SK-N-SH treated with all-trans-retinoic acid at 6 μM for 48 hours (cell line): ENCODE measurements at regions not wholly inside any gene's neighbourhood (a gene's known extent, or its start where the extent isn't known, plus 50 kb on each side); places are given as distances from the start of the nearest gene placed in this dataset.

Experiments
- ATAC-seq: fragments of 200-7000 bp; cut with Tn5 transposase; 3 replicates; pipeline ENCODE4 v1.9.1; 2020; ENCODE audit warnings: mild to moderate bottlenecking, moderate library complexity
- BACH2 ChIP-seq: fragments of 250-450 bp; sonication (Bioruptor Pico); IDR thresholded peaks from 2 replicates; pipeline ENCODE4 v1.9.0; 2021; ENCODE audit warnings: mild to moderate bottlenecking, borderline replicate concordance
- CREB5 ChIP-seq: fragments of 250-450 bp; sonication (Bioruptor Pico); IDR thresholded peaks from 2 replicates; pipeline ENCODE4 v1.5.1; 2020; ENCODE audit warnings: low read depth, mild to moderate bottlenecking, moderate library complexity
- CSDC2 ChIP-seq: fragments of 250-450 bp; sonication (Bioruptor Pico); IDR thresholded peaks from 2 replicates; pipeline ENCODE4 v1.5.0; 2020; ENCODE audit warnings: mild to moderate bottlenecking, moderate library complexity
- CSRNP3 ChIP-seq: fragments of 250-450 bp; sonication (Bioruptor Pico); IDR thresholded peaks from 2 replicates; pipeline ENCODE4 v1.5.1; 2021; ENCODE audit warnings: mild to moderate bottlenecking, moderate library complexity
- ESRRG ChIP-seq: fragments of 250-450 bp; sonication (Bioruptor Pico); IDR thresholded peaks from 2 replicates; pipeline ENCODE4 v1.6.1; 2021; ENCODE audit warnings: mild to moderate bottlenecking
- GLIS3 ChIP-seq: fragments of 250-450 bp; sonication (Bioruptor Pico); IDR thresholded peaks from 2 replicates; pipeline ENCODE4 v1.5.0; 2020; ENCODE audit warnings: mild to moderate bottlenecking, moderate library complexity
- ISL1 ChIP-seq: fragments of 250-450 bp; sonication (Bioruptor Pico); IDR thresholded peaks from 2 replicates; pipeline ENCODE4 v2.1.2; 2022; ENCODE audit warnings: mild to moderate bottlenecking, moderate library complexity
- OSR1 ChIP-seq: fragments of 250-450 bp; sonication (Bioruptor Pico); IDR thresholded peaks from 2 replicates; pipeline ENCODE4 v1.8.0; 2022; ENCODE audit warnings: moderate library complexity, mild to moderate bottlenecking, inconsistent platforms
- PATZ1 ChIP-seq: fragments of 250-450 bp; sonication (Bioruptor Pico); IDR thresholded peaks from 2 replicates; pipeline ENCODE4 v1.8.0; 2020; ENCODE audit warnings: mild to moderate bottlenecking, moderate library complexity, borderline replicate concordance
- POU6F1 ChIP-seq: fragments of 250-450 bp; sonication (Bioruptor Pico); IDR thresholded peaks from 2 replicates; pipeline ENCODE4 v1.8.0; 2021; ENCODE audit warnings: low read depth, mild to moderate bottlenecking, moderate library complexity, borderline replicate concordance
- PPARA ChIP-seq: fragments of 250-450 bp; sonication (Bioruptor Pico); IDR thresholded peaks from 2 replicates; pipeline ENCODE4 v1.5.0; 2020; ENCODE audit warnings: mild to moderate bottlenecking, borderline replicate concordance
- RARB ChIP-seq: fragments of 250-450 bp; sonication (Bioruptor Pico); IDR thresholded peaks from 2 replicates; pipeline ENCODE4 v1.8.0; 2021; ENCODE audit warnings: mild to moderate bottlenecking, moderate library complexity
- SNAI2 ChIP-seq: fragments of 250-450 bp; sonication (Bioruptor Pico); IDR thresholded peaks from 2 replicates; pipeline ENCODE4 v1.5.0; 2020; ENCODE audit warnings: mild to moderate bottlenecking, moderate library complexity
- TCF4 ChIP-seq: fragments of 250-450 bp; sonication (Bioruptor Pico); IDR thresholded peaks from 2 replicates; pipeline ENCODE4 v1.8.0; 2021; ENCODE audit warnings: mild to moderate bottlenecking, moderate library complexity, borderline replicate concordance
- TOX ChIP-seq: fragments of 250-450 bp; sonication (Bioruptor Pico); IDR thresholded peaks from 2 replicates; pipeline ENCODE4 v1.8.0; 2021; ENCODE audit warnings: mild to moderate bottlenecking, moderate library complexity, borderline replicate concordance
- TSHZ2 ChIP-seq: fragments of 250-450 bp; sonication (Bioruptor Pico); IDR thresholded peaks from 2 replicates; pipeline ENCODE4 v1.5.0; 2020; ENCODE audit warnings: mild to moderate bottlenecking, moderate library complexity
- ZC3H10 ChIP-seq: fragments of 250-450 bp; sonication (Bioruptor Pico); IDR thresholded peaks from 2 replicates; pipeline ENCODE4 v1.5.1; 2021; ENCODE audit warnings: mild to moderate bottlenecking, moderate library complexity
- ZFP3 ChIP-seq: fragments of 250-450 bp; sonication (Bioruptor Pico); IDR thresholded peaks from 2 replicates; pipeline ENCODE4 v1.5.0; 2020; ENCODE audit warnings: mild to moderate bottlenecking, moderate library complexity
- ZFP30 ChIP-seq: fragments of 450-650 bp; formaldehyde crosslinking; IDR thresholded peaks from 2 replicates; pipeline ENCODE4 v1.5.0; 2022; ENCODE audit warnings: mild to moderate bottlenecking, moderate library complexity
- ZNF565 ChIP-seq: fragments of 450-650 bp; formaldehyde crosslinking; conservative IDR thresholded peaks from 2 replicates; pipeline ENCODE4 v1.5.0; 2020; ENCODE audit warnings: low read depth, mild to moderate bottlenecking, moderate library complexity
- ZNF70 ChIP-seq: fragments of 450-650 bp; formaldehyde crosslinking; IDR thresholded peaks from 2 replicates; pipeline ENCODE4 v1.5.0; 2020; ENCODE audit warnings: mild to moderate bottlenecking, moderate library complexity
- ZNF8 ChIP-seq: fragments of 450-650 bp; formaldehyde crosslinking; IDR thresholded peaks from 2 replicates; pipeline ENCODE4 v1.5.0; 2020; ENCODE audit warnings: mild to moderate bottlenecking, moderate library complexity

- TF ChIP-seq RARB (CRISPR knock-in tag) (no peak), TOX (no peak), ZFP30 (CRISPR knock-in tag) (no peak), ESRRG (no peak), BACH2 (CRISPR knock-in tag) (no peak), TSHZ2 (CRISPR knock-in tag) (no peak), CREB5 (CRISPR knock-in tag) (no peak), SNAI2 (CRISPR knock-in tag) (no peak), CSDC2 (CRISPR knock-in tag) (no peak), OSR1 (CRISPR knock-in tag) (no peak), ZNF565 (CRISPR knock-in tag) (no peak), ZFP3 (CRISPR knock-in tag) (no peak), ZC3H10 (CRISPR knock-in tag) (no peak), ZNF8 (CRISPR knock-in tag) (no peak), PATZ1 (CRISPR knock-in tag) (no peak)
- TF ChIP-seq, all 23 proteins: peak for 0
- ATAC-seq: no peak
These were observed 178.3 kb downstream of the ENGASE start for GRCh38 chr17:79252886-79253285.

- TF ChIP-seq ESRRG (no peak), ISL1 (CRISPR knock-in tag) (no peak), GLIS3 (no peak), ZFP30 (CRISPR knock-in tag) (no peak), PPARA (CRISPR knock-in tag) (no peak), POU6F1 (CRISPR knock-in tag) (no peak)
These were observed 177.2 kb downstream of the ENGASE start for GRCh38 chr17:79251824-79252223.

GRCh38 chr17:79249929-79250521 is 175.4 kb downstream of the ENGASE start:
- no peak for ATAC-seq
- TF ChIP-seq CSRNP3 (CRISPR knock-in tag) (no peak), PATZ1 (CRISPR knock-in tag) (no peak), CSDC2 (CRISPR knock-in tag) (no peak), RARB (CRISPR knock-in tag) (no peak), ZNF70 (CRISPR knock-in tag) (no peak), PPARA (CRISPR knock-in tag) (no peak), GLIS3 (no peak), POU6F1 (CRISPR knock-in tag) (no peak), TCF4 (no peak), CREB5 (CRISPR knock-in tag) (no peak), ISL1 (CRISPR knock-in tag) (no peak), ZC3H10 (CRISPR knock-in tag) (no peak), SNAI2 (CRISPR knock-in tag) (no peak), ZNF8 (CRISPR knock-in tag) (no peak), TOX (no peak), OSR1 (CRISPR knock-in tag) (no peak), ZFP3 (CRISPR knock-in tag) (no peak)

More at GRCh38 chr17:79251824-79252223, 177.2 kb downstream of the ENGASE start:
- no peak for ATAC-seq
